GM12873 (cell line): ENCODE measurements at regions not wholly inside any gene's neighbourhood (a gene's known extent, or its start where the extent isn't known, plus 50 kb on each side); places are given as distances from the start of the nearest gene placed in this dataset.

Experiments used
- TF ChIP-seq, protein P1 (sequence below): IDR thresholded peaks from 2 replicates; pipeline ENCODE4 v1.5.1; 2012; ENCODE audit warnings: low read depth, mild to moderate bottlenecking, moderate library complexity, low read length, control low read depth; ENCODE audit not compliant: insufficient read depth; ENCODE audit errors: missing control alignments

DNA sequence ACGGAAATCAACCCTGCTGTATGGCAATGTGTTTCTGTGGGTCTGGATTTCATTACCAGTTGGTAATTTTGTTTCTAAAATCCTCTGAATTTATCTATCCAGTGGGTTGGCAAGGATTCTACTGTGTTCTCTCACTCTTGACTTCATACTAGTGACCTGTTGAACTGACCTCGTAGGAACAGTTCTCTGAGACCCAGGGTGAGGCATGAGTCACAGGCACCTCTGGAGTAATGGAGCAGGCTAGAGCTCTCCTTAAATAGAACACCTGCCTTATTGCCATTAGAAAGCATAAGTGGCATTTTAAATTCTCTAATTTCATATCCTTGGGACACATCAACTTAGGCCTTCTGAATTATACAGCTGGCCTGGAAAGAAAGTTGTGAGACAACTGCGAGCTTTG, 258.3 kb upstream of the NAV3 start:
- TF ChIP-seq, protein P1, sequence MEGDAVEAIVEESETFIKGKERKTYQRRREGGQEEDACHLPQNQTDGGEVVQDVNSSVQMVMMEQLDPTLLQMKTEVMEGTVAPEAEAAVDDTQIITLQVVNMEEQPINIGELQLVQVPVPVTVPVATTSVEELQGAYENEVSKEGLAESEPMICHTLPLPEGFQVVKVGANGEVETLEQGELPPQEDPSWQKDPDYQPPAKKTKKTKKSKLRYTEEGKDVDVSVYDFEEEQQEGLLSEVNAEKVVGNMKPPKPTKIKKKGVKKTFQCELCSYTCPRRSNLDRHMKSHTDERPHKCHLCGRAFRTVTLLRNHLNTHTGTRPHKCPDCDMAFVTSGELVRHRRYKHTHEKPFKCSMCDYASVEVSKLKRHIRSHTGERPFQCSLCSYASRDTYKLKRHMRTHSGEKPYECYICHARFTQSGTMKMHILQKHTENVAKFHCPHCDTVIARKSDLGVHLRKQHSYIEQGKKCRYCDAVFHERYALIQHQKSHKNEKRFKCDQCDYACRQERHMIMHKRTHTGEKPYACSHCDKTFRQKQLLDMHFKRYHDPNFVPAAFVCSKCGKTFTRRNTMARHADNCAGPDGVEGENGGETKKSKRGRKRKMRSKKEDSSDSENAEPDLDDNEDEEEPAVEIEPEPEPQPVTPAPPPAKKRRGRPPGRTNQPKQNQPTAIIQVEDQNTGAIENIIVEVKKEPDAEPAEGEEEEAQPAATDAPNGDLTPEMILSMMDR: no peak

DNA sequence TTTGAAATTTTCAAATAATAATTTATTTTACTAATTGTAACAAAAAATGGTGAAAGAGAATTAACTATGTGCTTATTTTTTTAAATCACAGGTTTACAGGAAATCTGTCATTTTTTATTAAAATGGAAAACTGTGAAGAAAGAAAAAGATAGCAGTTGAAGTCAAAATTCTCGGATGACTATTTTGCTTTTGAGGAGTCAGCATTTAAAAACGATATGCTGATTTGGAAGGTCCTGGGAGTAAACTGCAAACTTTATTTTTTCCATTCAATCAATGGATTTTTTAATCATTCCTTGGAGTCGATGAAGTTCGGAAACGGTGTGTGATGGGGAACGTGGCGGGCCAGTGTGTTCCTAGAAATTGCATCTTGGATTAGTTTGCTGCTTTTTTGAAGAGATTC, 258.9 kb upstream of the NAV3 start:
- TF ChIP-seq, protein P1: no peak

DNA sequence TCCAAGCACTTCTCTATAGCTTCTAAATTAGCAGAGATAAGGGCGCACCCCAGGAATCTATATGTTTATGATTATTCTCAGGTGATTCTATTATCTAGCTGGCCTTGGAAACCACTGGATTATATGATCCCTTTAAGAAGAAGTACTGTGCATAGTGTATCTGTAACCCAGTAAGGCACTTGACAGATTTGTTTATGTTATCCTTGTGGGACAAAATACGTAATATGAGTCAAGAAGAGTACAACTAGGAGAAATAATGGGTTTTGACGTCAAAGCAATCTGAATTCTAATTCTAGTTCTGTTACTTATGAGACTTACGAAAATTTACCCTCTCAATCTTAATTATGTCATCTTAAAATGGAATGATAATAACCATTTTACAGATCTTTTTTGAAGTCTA, 259.6 kb upstream of the NAV3 start:
- TF ChIP-seq, protein P1: no peak

DNA sequence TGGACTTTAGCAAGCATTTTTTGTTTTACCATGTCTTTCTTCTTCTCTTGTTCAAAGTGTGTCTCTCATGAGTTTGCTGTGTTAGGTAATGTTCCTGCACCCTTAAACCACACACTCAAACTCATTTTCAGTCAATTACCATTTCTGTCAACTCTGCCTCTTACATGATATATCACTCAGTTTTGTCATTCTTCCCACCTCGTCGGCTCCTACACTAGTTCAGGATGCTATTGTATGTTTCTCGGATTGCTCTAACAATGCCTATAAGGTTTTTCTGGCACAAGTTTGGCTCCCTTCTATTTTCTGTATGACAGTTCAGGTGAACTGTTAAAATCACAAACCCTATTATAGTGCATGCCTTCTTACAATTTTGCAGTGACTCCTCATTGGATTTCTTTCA, 260.8 kb upstream of the NAV3 start:
- TF ChIP-seq, protein P1: no peak

DNA sequence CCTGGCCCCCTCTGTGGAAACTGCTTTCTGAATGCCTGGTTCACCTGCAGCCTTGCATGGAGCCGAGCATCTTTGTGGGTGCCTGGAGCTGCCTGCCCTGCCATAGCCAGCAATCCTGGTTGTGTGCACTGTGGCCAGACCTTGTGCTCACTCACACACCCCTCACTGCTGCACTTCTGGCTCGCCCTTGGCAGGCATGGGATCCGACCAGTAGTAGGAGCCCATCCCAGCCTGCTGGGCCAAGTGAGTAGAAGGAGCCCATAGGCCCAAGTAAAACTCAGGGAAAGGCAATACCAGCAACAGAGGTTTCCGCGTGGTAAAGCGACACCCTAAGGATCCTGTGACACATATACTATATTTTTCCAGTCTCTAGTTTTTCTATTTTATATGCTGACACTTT, 270.0 kb upstream of the NAV3 start:
- TF ChIP-seq, protein P1: no peak

DNA sequence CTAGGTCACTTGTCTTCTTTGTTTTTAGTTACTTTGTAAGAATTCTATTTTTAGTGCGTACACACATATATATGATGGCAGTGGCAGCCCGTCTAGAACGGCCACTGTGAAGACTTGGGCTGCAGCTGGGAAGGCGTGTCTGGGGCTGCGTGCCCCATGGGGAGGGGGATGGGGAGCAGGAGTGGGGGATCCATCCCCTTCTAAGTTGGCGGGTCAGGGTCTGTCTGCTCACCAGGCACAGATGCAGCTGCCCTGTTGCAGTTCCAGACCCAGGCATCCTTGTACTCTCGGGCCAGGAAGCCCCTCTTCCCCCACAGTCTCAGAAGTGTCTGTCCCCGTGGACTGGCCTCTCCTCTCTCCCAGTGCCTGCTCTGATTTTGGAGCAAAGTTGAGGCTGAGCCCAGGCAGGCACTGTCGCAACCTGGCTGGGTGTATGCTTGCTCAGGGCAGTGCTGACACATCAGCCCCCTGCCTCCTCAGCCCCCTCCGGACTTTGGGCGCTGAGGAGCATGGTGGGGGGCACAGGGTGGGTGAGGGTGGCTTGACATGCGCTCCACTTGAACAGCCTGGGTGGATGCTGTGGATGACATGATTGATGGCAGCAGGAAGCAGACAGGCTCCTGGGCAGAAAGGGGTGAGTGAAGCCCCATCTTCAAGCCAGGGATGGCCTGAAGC, 271.2 kb upstream of the NAV3 start:
- TF ChIP-seq, protein P1: no peak

DNA sequence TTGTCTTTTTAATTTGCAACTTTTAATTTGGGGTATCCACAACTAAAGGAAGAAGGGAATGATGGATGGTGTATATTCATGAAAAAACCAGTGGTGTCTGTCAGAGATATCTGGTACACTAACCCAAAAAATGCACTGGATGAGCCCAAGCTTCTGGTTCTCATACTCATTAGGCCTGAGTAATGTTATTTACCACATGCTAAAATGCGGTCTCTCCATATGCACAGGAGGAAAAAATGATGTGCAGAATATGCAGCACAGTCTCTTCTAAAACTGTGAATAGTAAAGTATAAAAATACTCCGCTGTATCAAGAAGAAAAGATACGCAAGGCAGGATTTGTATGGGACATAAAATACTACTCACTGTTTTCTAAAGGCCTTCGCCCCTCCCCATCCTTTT, 275.6 kb upstream of the NAV3 start:
- TF ChIP-seq, protein P1: no peak
